GM18511 (cell line): ENCODE measurements at regions not wholly inside any gene's neighbourhood (a gene's known extent, or its start where the extent isn't known, plus 50 kb on each side); places are given as distances from the start of the nearest gene placed in this dataset.
"Not testable (repeated sequence)": the region's sequence is repeated elsewhere in the genome, so short reads cannot be mapped to it uniquely, and the experiment has no call there.

ENCODE experiments used
- ATAC-seq: cut with Tn5 transposase; IDR thresholded peaks from one replicate; pipeline ENCODE4 v1.9.1; 2021; ENCODE audit warnings: mild to moderate bottlenecking, moderate library complexity; ENCODE audit not compliant: unreplicated experiment

- no peak for ATAC-seq
Measured at GRCh38 chr18:58805467-58806187, 59.0 kb upstream of the ZNF532 start.

- peak; percentile 99 for ATAC-seq
Measured at GRCh38 chr18:58806826-58807714, 57.6 kb upstream of the ZNF532 start.

GRCh38 chr18:58807766-58808165 is 56.9 kb upstream of the ZNF532 start:
- no peak for ATAC-seq

DNA sequence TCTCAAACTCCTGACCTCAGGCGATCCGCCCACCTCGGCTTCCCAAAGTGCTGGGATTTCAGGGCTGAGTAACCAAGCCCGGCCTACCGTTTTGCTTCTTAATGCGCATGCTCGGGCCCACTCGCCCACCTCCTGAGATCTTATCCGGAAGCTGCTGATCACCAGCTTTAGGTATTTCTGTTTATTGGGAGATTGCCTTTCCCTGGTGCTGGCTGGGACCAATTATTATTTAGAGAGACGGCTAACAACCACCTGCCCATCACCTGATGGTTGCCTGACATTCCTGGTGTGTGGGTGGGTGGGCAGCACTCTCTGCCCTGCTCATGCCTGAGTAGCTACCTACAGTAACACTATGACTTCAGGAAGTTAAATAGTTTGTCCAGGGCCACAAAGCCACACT is 56.3 kb upstream of the ZNF532 start:
- ATAC-seq: no peak

DNA sequence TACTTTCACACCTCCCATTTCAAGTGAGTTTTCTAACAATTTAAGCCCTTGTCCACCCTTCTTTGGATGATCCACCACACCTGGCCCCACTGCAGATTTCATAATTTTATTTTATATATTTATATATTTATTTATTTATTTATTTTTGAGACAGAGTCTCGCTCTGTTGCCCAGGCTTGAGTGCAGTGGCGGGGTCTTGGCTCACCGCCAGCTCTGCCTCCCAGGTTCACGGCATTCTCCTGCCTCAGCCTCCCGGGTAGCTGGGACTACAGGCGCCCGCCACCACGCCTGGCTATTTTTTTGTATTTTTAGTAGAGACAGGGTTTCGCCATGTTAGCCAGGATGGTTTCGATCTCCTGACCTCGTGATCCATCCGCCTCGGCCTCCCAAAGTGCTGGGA is 52.8 kb upstream of the ZNF532 start:
- ATAC-seq: not testable (repeated sequence)

DNA sequence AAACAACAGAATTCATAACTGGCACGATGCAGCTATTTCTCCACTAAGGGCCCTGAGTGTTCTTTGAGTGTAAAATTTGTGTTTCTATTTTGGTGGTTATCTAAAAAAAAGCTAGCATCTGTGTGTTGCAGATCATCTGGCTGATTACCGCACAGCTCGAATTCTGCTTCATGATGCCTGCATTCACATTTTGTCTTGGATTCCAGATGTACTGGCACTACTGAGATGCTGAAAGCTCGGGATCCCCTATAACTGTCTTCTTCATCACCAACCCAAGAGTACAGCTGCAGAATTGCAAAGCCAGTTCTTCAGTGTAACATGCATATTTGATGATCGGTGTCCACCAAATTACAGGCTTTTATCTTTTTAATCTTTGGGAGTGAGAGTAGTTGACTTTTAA is 51.6 kb upstream of the ZNF532 start:
- no peak for ATAC-seq

DNA sequence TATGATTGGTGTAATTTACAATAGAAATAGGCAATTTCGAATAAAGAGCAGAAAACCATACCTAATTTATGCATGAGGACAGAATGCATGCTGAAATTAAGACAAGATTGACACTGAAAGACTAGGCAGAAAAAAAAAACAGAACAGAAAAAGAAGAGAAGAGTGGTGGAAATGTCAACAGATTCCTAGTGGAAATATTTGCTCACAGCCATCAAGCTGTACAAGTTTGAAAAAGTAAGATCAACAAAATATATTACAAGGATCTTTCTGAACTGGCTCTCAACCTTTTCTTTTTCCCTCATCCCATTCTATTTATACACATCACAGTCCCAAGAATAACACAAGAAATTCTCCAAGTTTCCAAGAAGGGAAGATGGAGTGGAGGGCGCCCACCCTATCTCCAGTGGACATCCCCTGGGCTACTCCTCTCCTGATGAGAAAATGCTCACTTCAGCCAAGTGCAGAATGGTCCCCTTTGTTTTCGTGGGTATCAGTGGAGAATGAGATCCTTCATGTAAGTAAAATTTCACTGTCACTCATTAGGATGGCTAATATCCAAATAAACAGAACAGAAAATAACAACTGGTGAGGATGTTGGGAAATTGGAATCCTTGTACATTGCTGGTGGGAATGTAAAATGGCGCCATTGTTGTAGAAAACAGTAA is 51.0 kb upstream of the ZNF532 start:
- ATAC-seq: no peak

DNA sequence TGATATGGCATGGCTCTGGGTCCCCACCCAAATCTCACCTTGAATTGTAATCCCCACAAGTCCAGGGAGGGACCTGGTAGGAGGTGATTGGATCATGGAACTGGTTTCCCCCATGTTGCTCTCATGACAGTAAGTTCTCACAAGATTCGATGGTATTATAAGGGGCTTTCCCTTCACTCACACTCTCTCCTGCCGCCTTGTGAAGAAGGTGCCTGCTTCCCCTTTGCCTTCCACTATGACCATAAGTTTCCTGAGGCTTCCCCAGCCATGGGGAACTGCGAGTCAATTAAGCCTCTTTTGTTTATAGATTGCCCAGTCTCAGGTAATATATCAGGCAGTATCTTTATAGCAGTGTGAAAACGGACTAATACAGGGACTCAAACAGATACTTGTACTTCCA is 50.4 kb upstream of the ZNF532 start:
- no peak for ATAC-seq
